ENCODE measurements at regions not wholly inside any gene's neighbourhood (a gene's known extent, or its start where the extent isn't known, plus 50 kb on each side); places are given as distances from the start of the nearest gene placed in this dataset.

- intact Hi-C loops (cut with DNase I; ENCODE audit: low total_unique reads): no loop called here
- Histone ChIP-seq H3K4me3 (no peak overlapping the region), H3K27me3 (no peaks in the 10 kb centered on the region), H3K4me1 (no peaks in the 10 kb centered on the region), H3K9me3 (no peaks in the 10 kb centered on the region), H3K27ac (no peak overlapping the region), H3K36me3 (no peaks in the 10 kb centered on the region)
- DNase-seq: no peak
- TF ChIP-seq POLR2A (IDR thresholded peaks at IDR 0.05): no peak
- TF ChIP-seq CTCF (IDR thresholded peaks at IDR 0.05): no peak
Observed at GRCh38 chr2:207285473-207285815, 119.7 kb upstream of the KLF7 start.

GRCh38 chr2:207286106-207286505 lies 120.4 kb upstream of the KLF7 start:
- no peak for DNase-seq
- TF ChIP-seq POLR2A (IDR thresholded peaks at IDR 0.05) (no peak), CTCF (IDR thresholded peaks at IDR 0.05) (no peak)
- no peaks in the 10 kb centered on the region for H3K4me1 ChIP-seq
- no peaks in the 10 kb centered on the region for H3K9me3 ChIP-seq
- H3K4me3 ChIP-seq: no peak overlapping the region
- H3K27ac ChIP-seq: no peak overlapping the region
- no peaks in the 10 kb centered on the region for H3K27me3 ChIP-seq
- H3K36me3 ChIP-seq: no peaks in the 10 kb centered on the region
- intact Hi-C loops (cut with DNase I; ENCODE audit: low total_unique reads): no loop called here

- no peak for TF ChIP-seq POLR2A (IDR thresholded peaks at IDR 0.05)
- no peak for TF ChIP-seq CTCF (IDR thresholded peaks at IDR 0.05)
Observed at GRCh38 chr2:207288628-207289027, 122.9 kb upstream of the KLF7 start.

GRCh38 chr2:207289295-207290018 lies 123.7 kb upstream of the KLF7 start:
- DNase-seq: no peak
- Histone ChIP-seq H3K4me3 (no peak overlapping the region), H3K27ac (no peak overlapping the region), H3K9me3 (no peaks in the 10 kb centered on the region), H3K4me1 (no peaks in the 10 kb centered on the region), H3K36me3 (no peaks in the 10 kb centered on the region), H3K27me3 (no peaks in the 10 kb centered on the region)
- no peak for TF ChIP-seq POLR2A (IDR thresholded peaks at IDR 0.05)
- no peak for TF ChIP-seq CTCF (IDR thresholded peaks at IDR 0.05)
- intact Hi-C loops (cut with DNase I; ENCODE audit: low total_unique reads): no loop called here

More at GRCh38 chr2:207288628-207289027, 122.9 kb upstream of the KLF7 start:
- Histone ChIP-seq H3K4me3 (no peak overlapping the region), H3K9me3 (no peaks in the 10 kb centered on the region), H3K27me3 (no peaks in the 10 kb centered on the region), H3K36me3 (no peaks in the 10 kb centered on the region), H3K4me1 (no peaks in the 10 kb centered on the region), H3K27ac (no peak overlapping the region)
- no peak for DNase-seq
- intact Hi-C loops (cut with DNase I; ENCODE audit: low total_unique reads): no loop called here

- H3K4me1 ChIP-seq: no peaks in the 10 kb centered on the region
- TF ChIP-seq CTCF (IDR thresholded peaks at IDR 0.05) (no peak), POLR2A (IDR thresholded peaks at IDR 0.05) (no peak)
- intact Hi-C loops (cut with DNase I; ENCODE audit: low total_unique reads): no loop called here
- H3K4me3 ChIP-seq: no peak overlapping the region
- H3K9me3 ChIP-seq: no peaks in the 10 kb centered on the region
- no peak for DNase-seq
- H3K36me3 ChIP-seq: no peaks in the 10 kb centered on the region
- no peak overlapping the region for H3K27ac ChIP-seq
- no peaks in the 10 kb centered on the region for H3K27me3 ChIP-seq
Observed at GRCh38 chr2:207290833-207291624, 125.3 kb upstream of the KLF7 start.

All from uterus (tissue), 3 donors.